Hematopoietic multipotent progenitor cell treated with erythropoietin and hydrocortisone succinate and interleukin-3 and kit ligand, for 15 days (in vitro differentiated cells): ENCODE measurements at regions not wholly inside any gene's neighbourhood (a gene's known extent, or its start where the extent isn't known, plus 50 kb on each side); places are given as distances from the start of the nearest gene placed in this dataset.
A peak's percentile ranks its signal among the peaks of the same experiment; 100 is the strongest.
"Not testable (repeated sequence)": the region's sequence is repeated elsewhere in the genome, so short reads cannot be mapped to it uniquely, and the experiment has no call there.

ENCODE experiments used
- DNase-seq: peaks from one replicate; pipeline ENCODE4 v3.0.0-alpha.2; 2015; ENCODE audit warnings: low spot score

DNA sequence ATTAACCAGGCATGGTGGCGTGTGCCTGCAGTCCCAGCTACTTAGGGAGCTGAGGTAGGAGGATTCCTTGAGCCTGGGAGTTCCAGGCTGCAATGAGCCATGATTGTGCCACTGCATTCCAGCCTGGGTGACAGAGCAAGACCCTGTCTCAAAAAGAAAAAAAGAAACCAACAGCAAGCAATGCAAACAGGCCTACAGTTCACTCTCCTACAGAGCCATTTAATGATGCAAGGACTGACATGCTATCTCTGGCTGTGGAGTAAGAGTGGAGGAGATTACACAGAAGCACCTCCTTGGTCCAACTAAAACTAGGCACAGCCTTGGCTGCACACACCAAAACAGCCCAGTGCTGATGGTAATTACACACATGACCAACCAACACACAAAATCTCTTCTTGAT is 127.5 kb upstream of the SOD1 start:
- no peak for DNase-seq

DNA sequence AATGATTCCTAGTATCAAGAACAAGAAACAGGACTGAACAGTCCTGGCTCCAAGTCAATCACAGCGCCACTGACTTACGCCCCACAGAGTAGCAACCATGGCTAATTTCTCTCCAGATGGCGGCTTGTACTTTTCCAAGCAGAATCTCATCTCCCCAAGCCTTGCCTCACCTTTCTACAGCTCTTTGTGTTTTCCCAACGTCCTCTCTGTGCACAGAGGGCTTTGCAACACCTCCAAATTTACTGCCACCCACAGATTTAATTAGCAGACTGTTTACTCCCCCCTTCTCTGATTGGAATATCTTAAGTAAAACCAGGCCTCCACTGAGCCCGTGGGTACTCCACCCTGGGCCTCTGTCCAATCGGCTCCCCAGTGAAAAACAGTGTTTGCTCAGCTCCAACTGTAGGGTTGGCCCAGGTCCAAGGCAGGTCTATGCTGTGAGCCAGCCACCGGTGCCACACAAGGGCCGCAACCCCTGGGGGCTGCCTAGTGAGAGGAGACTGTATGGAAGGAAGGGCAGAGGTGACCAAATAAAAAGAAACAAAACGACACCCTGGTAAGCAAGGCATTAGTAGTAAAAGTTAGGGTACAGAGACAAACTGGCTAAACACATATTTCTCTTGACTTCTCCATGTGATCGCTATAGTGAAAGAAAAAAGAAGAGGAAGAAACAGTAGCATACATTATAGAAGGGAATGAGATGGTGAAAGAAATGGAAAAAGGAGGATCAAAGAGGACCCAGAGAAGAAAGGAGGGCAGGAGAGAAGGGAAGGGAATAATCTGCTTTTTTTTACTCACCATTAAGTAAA is 128.4 kb upstream of the SOD1 start:
- no peak for DNase-seq

DNA sequence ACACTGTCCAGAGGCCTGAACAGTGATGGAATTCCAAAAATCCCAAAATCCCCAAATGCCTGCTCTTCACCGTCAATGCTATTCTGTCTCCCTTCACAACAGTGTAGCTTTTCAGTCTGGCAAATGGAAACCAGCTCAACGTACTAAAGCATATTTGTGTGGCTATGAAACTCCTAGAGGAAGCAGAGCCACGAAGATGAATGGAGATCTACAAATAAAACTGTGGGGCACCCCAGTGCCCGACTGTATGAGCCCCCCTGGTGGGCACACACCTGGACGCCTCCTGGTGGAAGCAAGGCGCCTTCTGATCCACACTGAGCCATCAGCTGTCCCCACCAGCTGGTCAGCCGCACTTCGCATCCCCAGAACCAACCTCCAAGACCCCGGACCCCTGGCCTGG is 129.1 kb upstream of the SOD1 start:
- DNase-seq, result no peak

- no peak for DNase-seq
These were observed 130.1 kb upstream of the SOD1 start for GRCh38 chr21:31529406-31529805.

GRCh38 chr21:31526040-31526439 is 133.5 kb upstream of the SOD1 start:
- DNase-seq, result no peak

DNA sequence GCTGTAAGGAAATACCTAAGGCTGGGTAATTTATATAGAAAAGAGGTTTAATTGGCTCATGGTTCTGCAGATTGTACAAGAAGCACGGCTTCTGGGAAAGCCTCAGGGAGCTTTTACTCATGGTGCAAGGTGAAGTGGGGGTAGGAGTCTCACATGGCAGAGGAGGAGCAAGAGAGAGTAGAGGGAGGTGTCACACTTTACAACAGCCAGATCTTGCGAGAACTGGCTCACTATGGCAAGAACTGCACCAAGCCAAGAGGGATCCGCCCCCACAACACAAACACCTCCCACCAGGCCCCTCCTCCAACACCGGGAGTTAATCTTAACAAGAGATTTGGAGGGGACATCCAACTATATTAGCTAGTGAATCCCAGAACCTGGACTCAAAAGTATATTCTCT is 135.4 kb upstream of the SOD1 start:
- no peak for DNase-seq

DNA sequence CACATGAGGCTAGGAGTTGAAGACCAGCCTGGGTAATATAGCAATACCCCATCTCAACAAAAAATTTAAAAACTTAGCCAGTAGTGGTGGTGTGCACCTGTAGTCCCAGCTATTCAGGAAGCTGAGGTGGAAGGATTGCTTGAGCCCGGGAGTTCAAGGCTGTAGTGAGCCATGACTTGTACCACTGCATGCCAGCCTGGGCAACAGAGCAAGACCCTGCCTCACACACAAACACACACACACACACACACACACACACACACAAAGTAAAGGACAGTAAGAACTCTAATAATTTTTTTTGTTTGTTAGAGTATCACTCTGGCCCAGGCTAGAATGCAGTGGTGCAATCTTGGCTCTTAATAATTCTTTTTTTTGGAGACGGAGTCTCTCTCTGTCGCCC is 138.0 kb upstream of the SOD1 start:
- no peak for DNase-seq

DNA sequence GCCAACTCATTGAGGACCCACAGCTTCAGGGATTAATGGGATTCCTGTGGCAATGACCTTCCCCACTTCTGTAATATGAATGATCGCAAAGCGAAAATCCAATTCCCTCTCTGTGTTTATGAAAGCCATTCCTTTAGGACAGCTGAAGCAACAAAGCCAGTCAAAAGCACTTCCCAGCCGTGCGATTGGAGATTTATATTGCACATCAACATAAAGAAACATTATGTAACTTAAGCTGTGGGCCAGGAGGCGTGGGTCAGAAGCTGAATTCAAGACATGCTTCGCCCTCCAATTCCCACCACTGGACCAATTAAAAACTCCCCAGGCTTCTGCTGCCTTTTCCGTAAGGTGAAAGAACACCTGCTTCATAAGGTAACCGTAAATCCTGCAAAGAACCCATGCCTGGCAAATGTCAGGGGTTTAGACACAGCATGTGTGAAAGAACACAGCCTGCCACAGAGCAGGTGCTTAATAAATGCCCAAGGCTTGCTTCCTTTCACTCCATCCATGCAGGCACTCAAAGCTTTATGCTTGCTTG is 138.9 kb upstream of the SOD1 start:
- no peak for DNase-seq

DNA sequence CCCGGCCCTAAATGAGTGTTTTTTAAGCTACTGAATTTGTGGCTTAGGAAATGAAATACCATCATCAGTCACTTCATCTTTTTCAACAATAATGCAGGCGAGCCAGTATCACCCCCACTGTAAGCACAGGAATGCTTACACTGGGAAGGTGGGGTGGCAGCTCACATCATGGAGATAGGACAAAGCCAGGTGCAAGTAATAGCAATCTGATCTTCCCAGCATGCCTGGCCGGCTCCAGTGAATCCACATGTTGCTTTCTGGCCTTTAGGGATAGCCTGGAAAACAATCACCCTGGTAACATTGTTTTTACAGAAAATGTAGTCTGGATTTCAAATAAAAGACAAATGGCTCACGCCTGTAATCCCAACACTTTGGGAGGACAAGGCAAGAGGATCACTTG is 140.9 kb upstream of the SOD1 start:
- no peak for DNase-seq

- DNase-seq, result no peak
These were observed 141.7 kb upstream of the SOD1 start for GRCh38 chr21:31517664-31518414.

GRCh38 chr21:31515253-31515652 is 144.2 kb upstream of the SOD1 start:
- no peak for DNase-seq

- no peak for DNase-seq
These were observed 144.9 kb upstream of the SOD1 start for GRCh38 chr21:31514598-31514997.

DNA sequence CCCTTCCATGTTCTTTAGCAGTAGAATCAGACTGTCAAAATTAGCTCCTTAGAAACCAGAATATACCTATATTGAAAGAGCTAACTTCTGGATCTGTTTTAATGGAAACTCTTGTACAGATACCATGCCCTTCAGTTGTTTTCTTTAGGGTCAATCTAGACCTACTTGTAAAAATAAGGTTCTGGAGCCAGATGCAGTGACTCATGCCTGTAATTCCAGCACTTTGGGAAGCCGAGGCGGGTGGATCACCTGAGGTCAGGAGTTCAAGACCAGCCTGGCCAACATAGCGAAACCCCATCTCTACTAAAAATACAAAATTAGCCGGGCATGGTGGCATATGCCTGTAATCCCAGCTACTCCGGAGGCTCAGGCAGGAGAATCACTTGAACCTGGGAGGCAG is 146.0 kb upstream of the SOD1 start:
- not testable (repeated sequence) for DNase-seq

DNA sequence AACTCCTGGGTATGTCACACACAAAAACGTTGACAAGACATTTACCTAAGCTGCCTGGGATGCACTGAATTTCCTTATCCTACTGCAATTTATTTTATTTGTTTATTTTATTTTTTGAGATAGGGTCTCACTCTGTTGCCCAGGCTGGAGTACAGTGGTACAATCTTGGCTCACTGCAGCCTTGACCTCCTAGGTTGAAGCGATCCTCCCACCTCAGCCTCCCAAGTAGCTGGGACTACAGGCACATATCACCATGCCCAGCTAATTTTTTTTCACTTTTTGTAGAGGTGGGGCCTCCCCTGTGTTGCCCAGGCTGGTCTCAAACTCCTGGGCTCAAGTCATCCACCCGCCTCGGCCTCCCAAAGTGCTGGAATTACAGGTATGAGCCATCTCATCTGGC is 147.5 kb upstream of the SOD1 start:
- not testable (repeated sequence) for DNase-seq

DNA sequence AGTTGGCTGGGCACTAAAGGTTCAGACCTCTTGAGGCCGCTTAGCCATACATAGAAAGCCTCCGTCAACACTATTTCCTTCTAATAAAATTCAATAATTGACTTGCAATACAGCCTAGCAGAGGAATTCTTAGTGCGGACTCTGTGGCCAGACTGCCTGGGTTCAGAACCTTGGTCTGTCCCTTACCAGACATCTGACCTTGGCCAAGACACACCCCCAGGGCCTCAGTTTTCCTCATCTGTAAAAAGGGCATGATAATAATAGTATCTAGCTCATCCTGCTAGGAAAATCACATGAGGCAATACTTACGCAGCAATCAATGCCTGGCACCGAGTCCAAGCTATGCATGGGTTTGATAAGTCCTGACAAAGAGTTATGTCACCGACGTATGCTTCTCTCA is 148.2 kb upstream of the SOD1 start:
- no peak for DNase-seq

- peak; percentile 16 for DNase-seq
These were observed 150.1 kb upstream of the SOD1 start for GRCh38 chr21:31509194-31510017.

- DNase-seq, result no peak
These were observed 153.5 kb upstream of the SOD1 start for GRCh38 chr21:31505975-31506374.

DNA sequence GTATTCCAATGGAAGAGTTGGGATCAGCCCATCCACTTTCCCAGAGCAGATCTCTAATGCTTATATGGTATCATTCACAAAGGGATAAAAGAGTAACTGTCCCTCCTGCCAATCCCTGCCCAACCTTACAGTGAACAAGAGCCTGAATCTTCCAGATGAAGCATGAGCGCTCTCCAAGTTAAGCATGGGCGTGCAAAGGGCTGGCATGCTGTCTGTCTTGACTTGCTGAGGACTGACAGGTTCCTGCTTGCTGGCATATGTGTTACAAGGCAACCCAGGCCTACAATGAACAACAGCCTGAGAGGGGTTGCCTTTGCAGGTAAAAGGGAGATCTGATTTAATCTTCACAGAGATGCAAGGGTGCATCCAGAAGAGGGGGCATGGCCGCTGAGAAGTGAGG is 155.6 kb upstream of the SOD1 start:
- DNase-seq, result no peak

- DNase-seq, result no peak
These were observed 156.0 kb upstream of the SOD1 start for GRCh38 chr21:31503467-31503866.

- no peak for DNase-seq
These were observed 156.9 kb upstream of the SOD1 start for GRCh38 chr21:31502537-31503143.

DNA sequence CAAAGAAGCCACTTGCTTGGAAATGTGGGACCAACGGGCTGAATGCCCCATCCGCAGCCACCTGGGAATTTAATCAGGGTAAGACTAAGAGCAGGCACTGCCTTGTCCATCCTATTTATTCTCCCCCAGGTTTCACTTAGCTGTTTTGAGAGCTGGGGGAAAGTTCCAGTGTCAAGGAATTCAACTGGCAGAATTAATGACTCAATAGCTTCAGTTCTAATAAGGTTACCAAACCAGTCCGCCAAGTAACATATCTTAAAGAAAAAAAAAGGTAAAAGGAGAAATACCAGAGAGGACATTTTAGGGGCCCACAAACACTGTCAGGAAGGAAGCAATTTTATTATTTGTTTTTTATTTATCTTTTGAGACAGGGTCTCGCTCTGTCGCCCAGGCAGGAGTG is 157.6 kb upstream of the SOD1 start:
- DNase-seq, result no peak

DNA sequence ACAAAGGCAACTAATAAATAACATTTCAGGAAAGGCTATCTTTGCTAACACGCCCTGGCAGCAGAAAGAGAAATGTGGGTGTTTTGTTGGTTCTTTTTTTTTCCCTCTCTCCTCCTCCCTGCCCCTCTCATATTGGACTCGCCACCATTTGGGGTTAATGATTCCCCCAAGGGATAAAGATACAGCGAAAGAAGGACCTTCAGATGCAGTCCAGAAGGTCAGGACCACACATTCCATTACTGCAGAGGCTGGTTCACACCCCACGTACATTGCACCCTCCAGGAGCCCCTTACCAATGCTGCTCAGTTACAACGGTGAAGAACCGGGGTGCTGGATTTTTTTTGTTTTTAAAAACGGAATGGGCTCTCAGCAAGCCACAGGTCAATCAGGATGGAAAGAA is 156.9 kb upstream of the TIAM1 start:
- DNase-seq, result no peak
